H1 (cell line): ENCODE measurements at regions not wholly inside any gene's neighbourhood (a gene's known extent, or its start where the extent isn't known, plus 50 kb on each side); places are given as distances from the start of the nearest gene placed in this dataset.

Experiments used
- ASH2L ChIP-seq: fragments of 200-600, 300-600 bp; sonication (generic); IDR thresholded peaks from one replicate; pipeline ENCODE4 v1.7.1; 2017; ENCODE audit warnings: low read length
- BCL11A ChIP-seq, 2 experiments: IDR thresholded peaks; one replicate each; pipeline ENCODE4 v1.6.1; 2011; ENCODE audit warnings: low read depth in 2 of 2, low read length in 2 of 2, mild to moderate bottlenecking in 2 of 2
- SIRT6 ChIP-seq: IDR thresholded peaks from one replicate; pipeline ENCODE4 v1.7.1; 2012; ENCODE audit warnings: low read length, inconsistent platforms
- TF ChIP-seq, protein P1 (sequence below): IDR thresholded peaks from 2 replicates; pipeline ENCODE4 v1.6.1; 2012; ENCODE audit warnings: low read length, inconsistent platforms

DNA sequence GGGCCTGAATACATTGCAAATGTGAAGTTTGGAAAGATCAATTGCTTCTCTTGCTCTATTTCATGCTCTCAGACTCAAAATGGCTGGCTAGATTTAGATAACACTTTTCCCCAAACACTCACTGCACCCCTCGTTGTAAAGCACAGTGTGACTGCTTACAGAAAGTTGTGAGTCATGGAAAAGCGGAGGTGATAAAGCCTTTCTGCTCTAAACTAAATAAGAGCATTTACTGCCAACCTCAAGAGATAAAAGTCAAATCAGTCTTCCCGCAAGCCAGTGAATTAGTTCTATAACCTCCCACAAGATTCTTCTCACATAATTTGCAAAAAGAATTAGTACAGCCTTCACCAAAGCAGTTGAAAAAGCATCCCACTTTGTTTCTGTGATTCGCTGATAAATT, 168.7 kb downstream of the WT1 start (continued):
- TF ChIP-seq, protein P1, sequence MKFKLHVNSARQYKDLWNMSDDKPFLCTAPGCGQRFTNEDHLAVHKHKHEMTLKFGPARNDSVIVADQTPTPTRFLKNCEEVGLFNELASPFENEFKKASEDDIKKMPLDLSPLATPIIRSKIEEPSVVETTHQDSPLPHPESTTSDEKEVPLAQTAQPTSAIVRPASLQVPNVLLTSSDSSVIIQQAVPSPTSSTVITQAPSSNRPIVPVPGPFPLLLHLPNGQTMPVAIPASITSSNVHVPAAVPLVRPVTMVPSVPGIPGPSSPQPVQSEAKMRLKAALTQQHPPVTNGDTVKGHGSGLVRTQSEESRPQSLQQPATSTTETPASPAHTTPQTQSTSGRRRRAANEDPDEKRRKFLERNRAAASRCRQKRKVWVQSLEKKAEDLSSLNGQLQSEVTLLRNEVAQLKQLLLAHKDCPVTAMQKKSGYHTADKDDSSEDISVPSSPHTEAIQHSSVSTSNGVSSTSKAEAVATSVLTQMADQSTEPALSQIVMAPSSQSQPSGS: no peak
- TF ChIP-seq SIRT6 (no peak), ASH2L (no peak), BCL11A (IDR thresholded peaks at IDR 0.05; ENCODE audit: low read depth in 2 of 2, low read length in 2 of 2) (no peak)
